Gastroesophageal sphincter (tissue), 4 donors: ENCODE measurements at regions not wholly inside any gene's neighbourhood (a gene's known extent, or its start where the extent isn't known, plus 50 kb on each side); places are given as distances from the start of the nearest gene placed in this dataset.

ENCODE experiments used
- ATAC-seq: fragments of 150-250 bp; one replicate; pipeline ENCODE4 v1.9.1; 2016; ENCODE audit warnings: mild to moderate bottlenecking, moderate library complexity
- H3K27ac ChIP-seq, 4 donors: fragments of 200-600 bp; sonication (generic) in 3 of 4; 1 replicate in 3 of 4; 2 replicates in 1 of 4; pipeline ENCODE4 v1.5.1; 2016 to 2019
- H3K27me3 ChIP-seq: fragments of 200-600 bp; sonication (generic); one replicate; pipeline ENCODE4 v1.5.1; 2019
- H3K36me3 ChIP-seq, 2 donors: fragments of 200-600 bp; sonication (generic); one replicate each; pipeline ENCODE4 v1.5.1; 2019; ENCODE audit warnings: control low read depth in 1 of 2
- H3K4me1 ChIP-seq, 3 donors: fragments of 200-600 bp; sonication (generic); 1 replicate in 2 of 3; 2 replicates in 1 of 3; pipeline ENCODE4 v1.5.1; 2016 to 2019; ENCODE audit warnings: control low read depth in 2 of 3
- H3K4me3 ChIP-seq, 2 donors: fragments of 200-600 bp; sonication (generic); one replicate each; pipeline ENCODE4 v1.5.1; 2019; ENCODE audit warnings: mild to moderate bottlenecking in 1 of 2, moderate library complexity in 1 of 2
- H3K9me3 ChIP-seq, 3 donors: fragments of 200-600 bp; sonication (generic); one replicate each; pipeline ENCODE4 v1.5.1; 2017 to 2019; ENCODE audit warnings: control low read depth in 2 of 3
- CTCF ChIP-seq, 4 experiments: fragments of 200-600 bp in 2 of 4; fragments of 450-650 bp in 2 of 4; sonication (generic) in 1 of 4; IDR thresholded peaks; one replicate each; pipeline ENCODE4 v1.5.1; 2017 to 2019; ENCODE audit warnings: antibody characterized with exemption in 4 of 4, mild to moderate bottlenecking in 2 of 4, moderate library complexity in 2 of 4
- EP300 ChIP-seq: sonication (generic); formaldehyde crosslinking; IDR thresholded peaks from one replicate; pipeline ENCODE4 v1.6.1; 2017; ENCODE audit warnings: antibody characterized with exemption, mild to moderate bottlenecking
- POLR2A ChIP-seq, 2 donors: fragments of 450-650 bp; IDR thresholded peaks; one replicate each; pipeline ENCODE4 v1.6.1; 2017; ENCODE audit warnings: antibody characterized with exemption in 2 of 2, mild to moderate bottlenecking in 2 of 2, moderate library complexity in 1 of 2
- POLR2AphosphoS5 ChIP-seq: sonication (generic); formaldehyde crosslinking; IDR thresholded peaks from one replicate; pipeline ENCODE4 v1.6.1; 2017; ENCODE audit warnings: antibody characterized with exemption
- WGBS, 2 donors: methylation state at CpG; one replicate each; pipeline ENCODE4 v1.1.5; 2018; ENCODE audit warnings: low coverage in 1 of 2; 5-methylcytosine and 5-hydroxymethylcytosine counted together

- no peaks in the 10 kb centered on the region for H3K4me1 ChIP-seq
- H3K27ac ChIP-seq, result no peak overlapping the region
- no peaks in the 10 kb centered on the region for H3K36me3 ChIP-seq
- peaks cover 0 to 19% (median 0%) of the 10 kb centered on the region in 3 donors for H3K9me3 ChIP-seq
- H3K4me3 ChIP-seq, result no peak overlapping the region
- no peaks in the 10 kb centered on the region for H3K27me3 ChIP-seq
- no peak for ATAC-seq
- no peak for TF ChIP-seq POLR2AphosphoS5
- TF ChIP-seq POLR2A (IDR thresholded peaks at IDR 0.05), result no peak
- no peak for TF ChIP-seq EP300
- TF ChIP-seq CTCF (IDR thresholded peaks at IDR 0.05), result no peak
Observed at GRCh38 chr12:74957634-74958033, 252.0 kb downstream of the KCNC2 start.

DNA sequence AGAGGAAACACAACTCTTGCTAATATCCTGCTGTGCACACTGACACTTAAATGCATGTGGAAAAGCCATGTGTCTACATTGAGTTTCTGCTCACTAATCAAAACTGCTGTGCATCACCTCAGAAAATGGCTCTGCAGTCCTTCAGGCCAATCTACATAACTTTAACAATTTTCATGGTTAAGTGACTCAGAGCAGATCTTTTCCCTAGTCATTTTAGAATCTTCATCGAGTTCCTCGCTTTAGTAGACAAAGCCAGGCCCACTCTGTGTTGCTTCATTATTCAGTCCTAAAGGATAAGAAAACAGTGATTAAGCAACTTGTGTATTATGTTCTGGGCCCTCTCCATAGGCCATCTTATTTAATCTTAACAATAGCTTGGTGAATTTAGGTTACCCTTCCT is 250.0 kb downstream of the KCNC2 start:
- H3K9me3 ChIP-seq, result peaks cover 0 to 19% (median 0%) of the 10 kb centered on the region in 3 donors
- WGBS, 2 donors, result 91% methylated on average over 2 of the region's 2 CpGs; no CpG with 5 or more reads in 1 of the 2 donors

DNA sequence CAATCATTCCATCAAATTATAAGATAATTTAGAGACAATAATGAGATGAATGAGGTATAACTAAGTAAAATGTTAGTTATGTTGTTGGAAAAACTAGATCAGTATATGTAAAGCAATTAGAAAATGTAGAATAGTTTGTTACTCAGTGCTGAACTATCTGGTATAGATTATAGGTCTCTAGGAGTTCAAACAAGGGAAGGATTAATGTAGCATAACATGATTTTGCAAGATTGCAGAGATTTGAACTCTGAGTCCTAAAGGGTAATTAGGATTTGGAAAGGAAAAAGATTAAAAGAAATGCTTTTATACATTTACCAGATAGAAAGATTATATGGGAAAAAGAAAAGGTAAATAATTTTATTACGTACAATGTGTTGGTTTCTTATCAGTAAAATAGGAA is 246.3 kb downstream of the KCNC2 start:
- Histone ChIP-seq H3K9me3 (no peaks in the 10 kb centered on the region), H3K27ac (no peak overlapping the region), H3K4me3 (no peak overlapping the region), H3K4me1 (no peaks in the 10 kb centered on the region), H3K27me3 (no peaks in the 10 kb centered on the region), H3K36me3 (no peaks in the 10 kb centered on the region)
- TF ChIP-seq CTCF (IDR thresholded peaks at IDR 0.05), result no peak
- no peak for TF ChIP-seq POLR2A (IDR thresholded peaks at IDR 0.05)
- no peak for TF ChIP-seq EP300
- no peak for TF ChIP-seq POLR2AphosphoS5
- no peak for ATAC-seq
- WGBS, 2 donors, result 71 to 89% methylated on average over 1 of the region's 1 CpG

More for the DNA sequence above, 250.0 kb downstream of the KCNC2 start:
- no peak for ATAC-seq
- Histone ChIP-seq H3K27ac (no peak overlapping the region), H3K36me3 (no peaks in the 10 kb centered on the region), H3K4me3 (no peak overlapping the region), H3K27me3 (no peaks in the 10 kb centered on the region), H3K4me1 (no peaks in the 10 kb centered on the region)
- TF ChIP-seq POLR2A (IDR thresholded peaks at IDR 0.05), result no peak

GRCh38 chr12:74963867-74964331 is 245.7 kb downstream of the KCNC2 start:
- WGBS, 2 donors, result 67 to 88% methylated on average over 5 of the region's 5 CpGs
- TF ChIP-seq EP300 (no peak), POLR2AphosphoS5 (no peak)
- no peaks in the 10 kb centered on the region for H3K4me1 ChIP-seq
- no peaks in the 10 kb centered on the region for H3K27me3 ChIP-seq
- no peak overlapping the region for H3K27ac ChIP-seq
- no peak for ATAC-seq
- H3K36me3 ChIP-seq, result no peaks in the 10 kb centered on the region
- no peak overlapping the region for H3K4me3 ChIP-seq
- no peaks in the 10 kb centered on the region for H3K9me3 ChIP-seq

- Histone ChIP-seq H3K9me3 (no peaks in the 10 kb centered on the region), H3K36me3 (no peaks in the 10 kb centered on the region), H3K4me3 (no peak overlapping the region), H3K4me1 (no peaks in the 10 kb centered on the region), H3K27me3 (no peaks in the 10 kb centered on the region), H3K27ac (no peak overlapping the region)
- 38 to 45% methylated on average over 2 of the region's 2 CpGs for WGBS, 2 donors
- no peak for TF ChIP-seq POLR2AphosphoS5
- TF ChIP-seq EP300, result no peak
- TF ChIP-seq POLR2A (IDR thresholded peaks at IDR 0.05), result no peak
- no peak for TF ChIP-seq CTCF (IDR thresholded peaks at IDR 0.05)
- no peak for ATAC-seq
Observed at GRCh38 chr12:74964390-74964789, 245.2 kb downstream of the KCNC2 start.

DNA sequence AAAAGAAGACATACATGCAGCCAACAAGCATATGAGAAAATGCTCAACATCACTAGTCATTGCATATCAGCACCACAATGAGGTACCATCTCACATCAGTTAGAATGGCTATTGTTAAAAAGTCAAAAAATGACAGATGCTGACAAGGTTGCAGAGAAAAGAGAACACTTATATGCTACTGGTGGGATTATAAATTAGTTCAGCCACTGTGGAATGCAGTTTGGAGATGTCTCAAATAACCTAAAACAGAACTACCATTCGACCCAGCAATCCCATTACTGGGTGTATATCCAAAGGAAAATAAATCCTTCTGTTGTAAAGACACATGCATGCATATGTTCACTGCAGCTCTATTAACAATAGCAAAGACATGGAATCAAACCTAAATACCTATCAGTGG is 238.4 kb downstream of the KCNC2 start:
- ATAC-seq, result no peak
- no peaks in the 10 kb centered on the region for H3K9me3 ChIP-seq
- TF ChIP-seq EP300 (no peak), POLR2A (IDR thresholded peaks at IDR 0.05) (no peak), POLR2AphosphoS5 (no peak), CTCF (IDR thresholded peaks at IDR 0.05) (no peak)
- H3K36me3 ChIP-seq, result no peaks in the 10 kb centered on the region
- H3K4me1 ChIP-seq, result no peaks in the 10 kb centered on the region
- no peak overlapping the region for H3K4me3 ChIP-seq
- no peaks in the 10 kb centered on the region for H3K27me3 ChIP-seq
- 50 to 89% methylated on average over 1 of the region's 1 CpG for WGBS, 2 donors
- H3K27ac ChIP-seq, result no peak overlapping the region
